ENCODE measurements at regions not wholly inside any gene's neighbourhood (a gene's known extent, or its start where the extent isn't known, plus 50 kb on each side); places are given as distances from the start of the nearest gene placed in this dataset.

DNA sequence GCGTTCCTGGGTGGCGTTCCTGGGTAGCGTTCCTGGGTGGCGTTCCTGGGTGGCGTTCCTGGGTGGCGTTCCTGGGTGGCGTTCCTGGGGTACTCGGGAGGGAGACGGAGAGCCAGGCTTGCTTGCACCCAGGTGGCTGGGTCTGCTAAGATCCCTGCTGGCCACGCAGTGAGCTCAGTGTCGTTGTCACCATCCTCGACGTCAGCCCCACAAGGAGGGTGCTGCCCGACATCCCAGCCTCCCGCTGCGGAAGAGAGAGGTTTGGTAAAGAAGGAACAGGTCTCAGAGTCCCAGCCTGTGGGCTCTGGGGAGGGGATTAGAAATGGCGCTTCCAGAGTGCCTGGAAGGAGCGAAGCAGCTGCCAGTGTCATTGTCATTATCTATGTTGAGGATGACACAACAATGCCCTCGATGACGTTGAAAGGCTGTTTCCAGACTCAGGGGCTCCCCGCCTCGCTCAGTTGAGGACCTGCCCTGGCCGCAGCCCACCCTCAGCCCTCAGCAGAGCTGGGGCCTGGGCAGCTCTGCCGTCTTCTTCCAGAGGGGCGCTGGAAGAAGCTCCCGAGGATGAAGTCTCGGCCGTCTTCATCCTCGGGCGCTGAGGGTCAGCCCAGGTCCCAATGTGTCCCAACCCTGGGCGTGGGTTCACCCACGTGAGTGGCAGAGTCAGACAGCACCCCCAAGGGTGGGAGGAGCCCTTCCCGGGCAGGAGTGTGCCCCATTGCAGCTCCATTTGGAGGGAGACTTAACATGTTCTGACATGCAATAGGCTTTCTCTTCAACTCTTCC, 328.8 kb downstream of the ADGRD1 start:
- 94% methylated on average over 27 of the region's 33 CpGs; no CpG with 5 or more reads in 1 of the 2 experiments for WGBS, 2 experiments (ENCODE audit: extremely low coverage in 1 of 2, insufficient coverage in 1 of 2, insufficient read length in 1 of 2, insufficient replicate concordance in 2 of 2, low coverage in 1 of 2, low lambda C conversion rate in 2 of 2, missing lambda C conversion rate in 1 of 2)
- CTCF ChIA-PET (ENCODE audit: partially characterized antibody): interaction anchor here (1.0 to 1.1 kb wide), 2 partner anchors 166 to 177 kb away, joined by 3 to 4 read pairs; no protein-coding TSS in a partner anchor
- no peak overlapping the region for H3K56ac ChIP-seq (replicated peaks; ENCODE audit: insufficient read length, low read depth, low read length)

More for the DNA sequence above, 328.8 kb downstream of the ADGRD1 start:
- POLR2A ChIA-PET (ENCODE audit: partially characterized antibody): interaction anchor here (0.6 kb wide), 1 partner anchor 125 kb away, joined by 3 read pairs; no protein-coding TSS in a partner anchor
- Histone ChIP-seq H3K14ac (ENCODE audit: insufficient read length) (no peak overlapping the region), H2BK12ac (ENCODE audit: low read depth, low read length) (no peak overlapping the region), H3K4ac (replicated peaks; ENCODE audit: insufficient read length, low read depth, low read length) (no peak overlapping the region), H3K4me1 (replicated peaks in 1 of 4; ENCODE audit: control insufficient read depth in 3 of 4, insufficient read depth in 4 of 4, low read length in 3 of 4) (peaks cover 0 to 3% (median 0%) of the 10 kb centered on the region in 4 experiments; a peak in 2 of 7 replicates), H4K5ac (ENCODE audit: insufficient read length, low read depth, low read length) (no peak overlapping the region), H3K23ac (ENCODE audit: insufficient read length) (no peak overlapping the region), H2BK120ac (replicated peaks; ENCODE audit: low read depth, low read length) (no peak overlapping the region), H2BK5ac (ENCODE audit: low read depth, low read length) (no peak overlapping the region), H2AFZ (ENCODE audit: low read length) (no peak overlapping the region), H3K27me3 (replicated peaks in 1 of 4; ENCODE audit: control insufficient read depth in 3 of 4, extremely low read depth in 1 of 4, insufficient read depth in 3 of 4, low read length in 3 of 4) (no peaks in the 10 kb centered on the region), H3K36me3 (ENCODE audit: control insufficient read depth in 2 of 4, insufficient read depth in 4 of 4, low read length in 3 of 4) (no peaks in the 10 kb centered on the region), H3K18ac (ENCODE audit: extremely low read depth, low read length) (no peak overlapping the region), H3K9ac (replicated peaks in 1 of 4; ENCODE audit: extremely low read depth in 1 of 4, low read depth in 3 of 4, low read length in 3 of 4) (no peak overlapping the region), H3K27ac (ENCODE audit: low read depth, low read length) (no peak overlapping the region), H2BK20ac (ENCODE audit: low read length) (no peak overlapping the region), H4K91ac (replicated peaks; ENCODE audit: insufficient read length, low read length) (no peak overlapping the region), H2BK15ac (ENCODE audit: low read length) (no peak overlapping the region), H4K20me1 (replicated peaks in 1 of 2; ENCODE audit: control insufficient read depth in 1 of 2, insufficient read depth in 2 of 2, low read length in 2 of 2) (no peaks in the 10 kb centered on the region), H2AK5ac (ENCODE audit: low read depth, low read length) (no peak overlapping the region), H3K4me2 (ENCODE audit: insufficient read depth in 1 of 2, low read depth in 2 of 2, low read length in 2 of 2) (no peak overlapping the region), H4K8ac (ENCODE audit: extremely low read depth, insufficient read depth, low read length) (no peak overlapping the region), H3K79me1 (ENCODE audit: low read depth, low read length) (no peaks in the 10 kb centered on the region), H3K9me3 (ENCODE audit: insufficient read depth in 2 of 2, low read depth in 1 of 2, low read length in 1 of 2) (no peaks in the 10 kb centered on the region), H3K23me2 (ENCODE audit: low read depth, low read length) (peaks cover 4% of the 10 kb centered on the region; the same call in 1 of the 2 replicates), H3K4me3 (ENCODE audit: extremely low read depth in 1 of 4, insufficient read depth in 2 of 4, low read depth in 3 of 4, low read length in 4 of 4) (no peak overlapping the region), H3K79me2 (ENCODE audit: control insufficient read depth in 1 of 2, insufficient read depth in 2 of 2, low read length in 2 of 2) (no peaks in the 10 kb centered on the region)
- no peak for DNase-seq (ENCODE audit: low read depth in 1 of 2, low spot score in 2 of 2)
- FAIRE-seq: no peak
- TF ChIP-seq SAP30 (IDR thresholded peaks at IDR 0.05; ENCODE audit: insufficient read depth, insufficient replicate concordance, low read length): no peak
- no peak for TF ChIP-seq YY1 (IDR thresholded peaks at IDR 0.05; ENCODE audit: low read depth, low read length)
- no peak for TF ChIP-seq SP2 (IDR thresholded peaks at IDR 0.05; ENCODE audit: low read length)
- no peak for TF ChIP-seq EZH2 (IDR thresholded peaks at IDR 0.05; ENCODE audit: low read depth, low read length, severe bottlenecking)
- no peak for TF ChIP-seq CHD2 (IDR thresholded peaks at IDR 0.05; ENCODE audit: low read length)

Data from H1 (cell line).